Hematopoietic multipotent progenitor cell treated with erythropoietin and hydrocortisone succinate and interleukin-3 and kit ligand, for 8 days (in vitro differentiated cells): ENCODE measurements at regions not wholly inside any gene's neighbourhood (a gene's known extent, or its start where the extent isn't known, plus 50 kb on each side); places are given as distances from the start of the nearest gene placed in this dataset.
"Not testable (repeated sequence)": the region's sequence is repeated elsewhere in the genome, so short reads cannot be mapped to it uniquely, and the experiment has no call there.

Source experiments
- DNase-seq: peaks from one replicate; pipeline ENCODE4 v3.0.0-alpha.2; 2015

- no peak for DNase-seq
Measured at GRCh38 chr14:101294136-101294535, 267.2 kb upstream of the DIO3 start.

DNA sequence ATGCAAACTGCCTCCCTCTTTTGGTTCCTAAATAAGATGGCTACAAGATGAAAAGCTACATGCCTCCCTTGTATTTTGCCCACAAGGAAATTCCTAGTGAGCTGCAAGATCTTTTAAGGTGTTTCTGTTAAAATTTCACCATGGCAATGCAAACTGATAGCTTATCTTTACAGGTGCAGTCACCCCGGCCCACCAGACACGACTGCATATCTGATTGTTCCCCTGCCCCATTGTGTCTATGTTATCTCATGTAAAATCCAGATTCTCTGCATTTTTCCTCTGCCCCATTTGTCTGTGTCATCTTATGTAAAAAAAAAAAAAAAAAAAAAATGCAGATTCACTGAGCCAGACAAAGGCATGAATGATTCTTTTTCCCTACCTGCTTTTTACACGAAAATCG lies 261.5 kb upstream of the DIO3 start:
- not testable (repeated sequence) for DNase-seq

- DNase-seq = no peak
Measured at GRCh38 chr14:101301011-101301410, 260.3 kb upstream of the DIO3 start.

DNA sequence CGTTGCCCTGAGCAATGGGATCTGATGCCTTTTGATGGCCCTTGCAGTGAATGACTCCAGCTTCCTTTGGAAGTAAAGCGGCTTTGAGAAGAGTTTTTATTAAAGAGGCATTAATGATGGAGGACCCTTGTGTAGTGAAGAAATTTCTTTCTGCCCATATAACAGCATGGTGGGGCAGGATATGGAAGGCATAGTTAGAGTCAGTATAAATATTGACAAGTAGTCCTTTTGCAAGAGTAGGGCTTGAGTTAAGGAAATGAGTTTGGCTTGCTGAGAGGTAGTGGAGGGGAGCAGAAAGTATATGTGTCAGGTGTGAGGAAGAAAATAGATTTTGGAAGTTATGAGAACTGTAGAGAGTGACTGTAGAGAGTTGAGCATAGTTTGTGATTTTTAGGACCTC lies 254.1 kb upstream of the DIO3 start:
- not testable (repeated sequence) for DNase-seq

DNA sequence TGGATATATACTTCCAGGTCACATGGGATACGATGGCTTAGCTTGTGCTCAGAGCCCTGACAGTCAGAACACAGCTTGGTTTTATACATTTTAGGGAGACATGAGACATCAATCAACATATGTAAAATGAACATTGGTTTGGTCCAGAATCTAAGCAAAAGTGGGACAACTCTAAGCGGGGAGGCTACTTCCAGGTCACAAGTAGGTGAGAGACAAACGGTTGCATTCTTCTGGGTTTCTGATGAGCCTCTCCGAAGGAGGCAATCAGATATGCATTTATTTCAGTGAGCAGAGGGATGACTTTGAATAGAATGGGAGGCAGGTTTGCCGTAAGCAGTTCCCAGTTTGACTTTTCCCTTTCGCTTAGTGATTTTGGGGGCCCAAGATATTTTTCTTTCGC lies 250.1 kb upstream of the DIO3 start:
- DNase-seq = not testable (repeated sequence)

GRCh38 chr14:101313268-101313667 lies 248.0 kb upstream of the DIO3 start:
- no peak for DNase-seq

DNA sequence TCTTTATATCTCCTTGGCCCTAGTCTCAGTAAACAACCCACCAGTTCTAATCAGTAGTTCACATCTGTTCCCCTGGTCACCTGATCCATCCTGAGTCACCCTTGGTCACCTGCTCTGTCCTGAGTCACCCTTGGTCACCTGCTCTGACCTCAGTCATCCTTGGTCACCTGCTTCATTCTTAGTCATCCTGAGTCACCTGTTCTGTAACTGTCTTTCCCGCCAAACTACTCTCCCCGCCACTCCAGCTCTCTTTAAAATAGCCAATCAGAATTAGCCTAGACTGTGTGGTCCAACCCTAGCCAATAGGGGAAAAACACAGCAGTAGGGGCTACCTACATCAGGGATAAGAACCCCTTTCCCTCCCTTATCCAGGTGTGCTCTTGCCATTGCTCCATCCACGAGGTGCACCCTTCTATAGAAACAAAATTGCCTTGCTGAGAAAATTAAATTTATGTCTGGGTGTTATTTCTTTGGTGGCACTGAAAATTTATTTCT lies 245.4 kb upstream of the DIO3 start:
- DNase-seq = no peak

DNA sequence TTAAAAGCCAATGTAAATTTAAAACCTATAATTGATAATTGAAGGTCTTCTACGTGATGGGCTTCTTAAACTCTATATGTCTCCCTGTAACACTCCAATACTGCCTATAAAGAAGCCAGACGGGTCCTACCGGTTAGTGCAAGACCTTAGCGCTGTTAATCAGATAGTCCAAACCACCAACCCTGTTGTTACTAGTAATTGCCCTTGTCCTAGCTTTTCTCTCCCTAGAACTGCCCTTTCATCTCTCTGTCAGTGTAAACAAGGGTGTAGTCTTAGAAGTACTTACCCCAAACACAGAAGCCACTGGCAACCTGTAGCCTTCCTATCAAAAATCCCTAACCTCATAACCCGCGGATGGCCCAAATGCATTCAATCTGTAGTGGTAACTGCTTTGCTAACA lies 243.0 kb upstream of the DIO3 start:
- no peak for DNase-seq

DNA sequence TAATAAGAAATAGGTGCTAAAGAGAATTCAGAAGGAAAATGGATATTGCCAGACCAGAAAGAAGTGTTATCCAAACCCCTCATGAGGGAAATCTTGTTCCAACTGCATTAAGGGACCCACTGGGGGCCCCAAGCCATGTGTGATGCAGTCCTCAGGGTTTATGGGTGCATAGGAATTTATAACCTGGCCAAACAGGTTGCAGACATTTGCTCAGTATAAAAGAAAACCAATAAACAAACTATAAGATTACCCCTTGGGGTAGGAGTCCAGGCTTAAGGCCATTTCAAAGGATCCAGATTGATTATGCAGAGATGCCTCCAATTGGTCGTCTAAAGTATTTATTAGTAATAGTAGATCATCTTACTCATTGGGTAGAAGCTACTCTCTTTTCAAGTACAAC lies 240.9 kb upstream of the DIO3 start:
- DNase-seq = no peak

- no peak for DNase-seq
Measured at GRCh38 chr14:101322223-101322622, 239.1 kb upstream of the DIO3 start.

GRCh38 chr14:101323111-101323510 lies 238.2 kb upstream of the DIO3 start:
- DNase-seq = no peak

GRCh38 chr14:101323614-101324235 lies 237.6 kb upstream of the DIO3 start:
- DNase-seq = not testable (repeated sequence)

GRCh38 chr14:101325319-101325718 lies 236.0 kb upstream of the DIO3 start:
- no peak for DNase-seq

- no peak for DNase-seq
Measured at GRCh38 chr14:101328412-101329028, 232.8 kb upstream of the DIO3 start.

DNA sequence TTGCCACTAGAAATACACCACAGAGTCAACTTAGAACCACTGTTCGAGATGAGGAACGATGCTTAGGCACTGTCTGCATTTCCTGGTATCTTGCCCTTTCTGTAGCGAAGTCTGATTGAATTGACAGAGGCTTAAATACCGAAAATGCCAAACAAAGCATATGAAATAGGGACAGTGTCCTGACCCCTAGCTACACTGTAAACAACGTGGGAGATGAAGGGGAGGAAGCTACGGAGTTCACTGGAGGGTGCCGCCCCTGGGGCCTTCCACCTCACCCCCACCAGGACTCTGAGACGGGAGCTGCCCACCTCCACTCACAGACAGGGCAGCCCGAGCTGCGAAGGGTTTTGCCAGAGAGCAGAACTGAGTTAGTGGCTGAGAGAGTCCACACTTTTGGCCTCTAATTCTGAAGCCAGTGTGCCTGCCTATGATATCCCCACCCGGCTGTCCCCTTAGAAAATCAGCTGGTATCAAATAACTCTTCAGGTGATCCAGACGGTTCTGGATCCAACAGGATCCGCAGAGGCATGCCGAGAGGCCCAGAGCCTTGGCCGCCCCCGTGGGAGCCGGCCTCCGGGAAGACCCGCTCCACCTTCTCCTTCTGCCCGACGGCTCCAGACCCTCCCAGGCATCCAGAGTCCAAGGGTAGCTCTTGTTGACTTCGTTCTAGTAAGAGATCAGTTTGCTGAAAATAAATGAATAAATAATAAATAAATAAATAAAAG lies 230.7 kb upstream of the DIO3 start:
- DNase-seq = no peak

GRCh38 chr14:101331141-101331525 lies 230.2 kb upstream of the DIO3 start:
- DNase-seq = no peak

DNA sequence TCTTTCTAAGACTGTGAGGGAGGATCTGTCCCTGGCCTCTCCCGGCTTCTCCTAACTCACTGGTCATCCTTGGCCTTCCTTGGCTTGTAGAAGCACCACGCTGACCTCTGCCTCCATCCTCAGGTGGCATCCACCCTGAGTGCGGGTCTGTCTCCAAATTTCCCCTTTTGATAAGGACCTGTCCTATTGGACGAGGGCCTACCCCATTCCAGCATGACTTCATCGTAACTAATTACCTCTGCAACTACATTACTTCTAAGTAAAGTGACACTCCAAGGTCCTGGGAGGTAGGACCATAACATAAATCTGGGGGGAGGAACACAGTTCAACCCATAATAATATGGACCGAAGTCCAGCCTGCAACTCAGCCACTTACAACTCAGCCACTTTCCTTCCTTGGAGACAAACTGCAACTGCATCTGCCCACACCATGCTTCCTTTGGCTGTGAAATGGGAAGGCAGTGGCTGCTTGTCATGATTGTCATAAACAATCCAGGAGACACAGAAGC lies 229.6 kb upstream of the DIO3 start:
- DNase-seq = no peak

- DNase-seq = no peak
Measured at GRCh38 chr14:101332281-101332680, 229.0 kb upstream of the DIO3 start.

DNA sequence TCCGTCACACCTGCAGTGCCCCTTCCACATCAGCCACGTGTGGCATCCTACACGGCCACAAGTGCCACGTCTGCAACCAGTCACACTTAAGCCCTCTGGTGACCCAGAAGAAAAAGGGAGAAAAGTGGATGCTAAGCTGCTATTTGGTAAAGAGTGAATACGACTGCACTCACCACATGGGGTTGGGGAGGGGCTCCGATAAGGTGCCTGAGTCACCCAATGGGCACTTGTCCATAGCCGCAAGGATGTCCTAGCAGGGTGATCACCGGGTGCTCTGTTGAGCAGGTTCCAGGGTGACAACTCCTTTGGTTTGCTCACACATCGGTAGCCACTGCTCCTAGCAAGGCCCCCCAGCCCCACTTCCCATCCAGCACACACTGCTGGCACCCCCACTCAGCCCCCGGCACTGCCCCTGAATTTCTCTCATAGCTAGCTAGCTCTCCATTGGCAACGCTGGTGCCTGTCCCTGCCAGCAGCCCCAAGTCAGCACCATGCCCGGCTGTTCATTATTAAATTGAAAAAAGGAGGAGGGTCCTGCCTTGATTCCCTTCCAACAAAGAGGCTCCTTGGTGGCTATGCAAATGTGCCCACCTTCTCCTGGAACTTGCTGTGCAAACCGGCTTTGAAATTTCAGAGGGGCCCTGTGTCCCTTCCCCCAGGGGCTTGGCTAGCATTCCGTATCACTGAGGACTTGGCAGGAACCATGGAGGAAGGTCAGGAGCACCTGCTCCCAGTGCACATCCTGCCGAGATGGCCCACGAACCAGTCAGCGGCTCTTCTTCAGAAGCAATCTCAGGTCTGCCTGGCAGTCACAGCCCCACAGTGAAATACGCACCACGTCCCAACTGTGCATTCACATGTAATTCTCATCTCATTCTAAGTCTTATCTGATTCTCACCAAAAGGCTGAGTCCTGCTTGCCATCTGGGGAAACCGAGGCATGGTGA lies 227.7 kb upstream of the DIO3 start:
- no peak for DNase-seq

GRCh38 chr14:101334656-101335055 lies 226.6 kb upstream of the DIO3 start:
- DNase-seq = no peak

- no peak for DNase-seq
Measured at GRCh38 chr14:101335061-101335661, 226.1 kb upstream of the DIO3 start.

GRCh38 chr14:101336183-101336582 lies 225.1 kb upstream of the DIO3 start:
- DNase-seq = no peak
